Non-pigmented ciliary epithelial cell (primary cell): ENCODE measurements at regions not wholly inside any gene's neighbourhood (a gene's known extent, or its start where the extent isn't known, plus 50 kb on each side); places are given as distances from the start of the nearest gene placed in this dataset.

Experiments
- DNase-seq: peaks from one replicate; pipeline ENCODE4 v3.0.0-alpha.2; 2010; ENCODE audit warnings: low read depth

- no peak for DNase-seq
These were observed 268.7 kb downstream of the ALG10 start for GRCh38 chr12:34291001-34291400.

DNA sequence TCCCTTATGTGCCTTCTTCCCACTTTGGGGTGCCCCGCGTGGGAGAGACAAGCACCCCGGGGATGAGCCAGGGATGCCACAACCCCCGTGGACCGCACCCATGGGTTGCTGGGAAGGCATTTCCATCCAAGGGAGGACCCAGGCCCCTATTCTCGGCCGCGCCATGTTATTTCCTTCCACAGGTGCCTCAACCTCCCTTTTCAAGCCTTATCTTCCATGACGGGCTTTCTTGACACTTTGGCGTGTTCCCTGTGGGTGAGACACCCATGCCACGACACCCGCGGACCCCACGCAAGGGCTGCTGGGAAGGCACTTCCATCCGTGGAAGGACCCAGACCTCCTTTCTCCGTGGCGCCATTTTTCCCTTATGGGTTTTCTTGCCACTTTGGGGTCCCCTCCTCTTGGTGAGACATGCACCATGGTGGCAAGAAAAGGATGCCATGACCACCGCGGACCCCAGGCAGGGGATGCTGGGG is 269.2 kb downstream of the ALG10 start:
- DNase-seq, result no peak

GRCh38 chr12:34292736-34293625 is 270.7 kb downstream of the ALG10 start:
- DNase-seq, result no peak

DNA sequence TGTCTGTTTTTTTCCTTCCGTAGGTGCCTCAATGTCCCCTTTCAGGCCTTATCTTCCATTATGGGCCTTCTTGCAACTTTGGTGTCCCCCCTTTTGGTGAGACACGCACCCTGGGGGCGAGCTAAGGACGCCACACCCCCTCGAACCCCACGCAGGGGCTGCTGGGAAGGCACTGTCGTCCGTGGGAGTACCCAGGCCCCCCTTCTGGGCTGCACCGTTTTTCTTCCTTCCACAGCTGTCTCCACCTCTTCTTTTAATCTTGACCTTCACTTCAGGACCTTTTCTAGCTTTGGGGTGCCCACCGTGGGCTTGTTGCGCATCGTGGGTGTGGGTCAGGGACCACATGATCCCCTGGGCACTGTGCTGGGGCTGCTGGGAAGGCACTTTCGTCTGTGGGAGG is 271.8 kb downstream of the ALG10 start:
- DNase-seq, result no peak

- no peak for DNase-seq
These were observed 272.5 kb downstream of the ALG10 start for GRCh38 chr12:34294671-34295365.

GRCh38 chr12:34295366-34296142 is 273.3 kb downstream of the ALG10 start:
- DNase-seq, result no peak

DNA sequence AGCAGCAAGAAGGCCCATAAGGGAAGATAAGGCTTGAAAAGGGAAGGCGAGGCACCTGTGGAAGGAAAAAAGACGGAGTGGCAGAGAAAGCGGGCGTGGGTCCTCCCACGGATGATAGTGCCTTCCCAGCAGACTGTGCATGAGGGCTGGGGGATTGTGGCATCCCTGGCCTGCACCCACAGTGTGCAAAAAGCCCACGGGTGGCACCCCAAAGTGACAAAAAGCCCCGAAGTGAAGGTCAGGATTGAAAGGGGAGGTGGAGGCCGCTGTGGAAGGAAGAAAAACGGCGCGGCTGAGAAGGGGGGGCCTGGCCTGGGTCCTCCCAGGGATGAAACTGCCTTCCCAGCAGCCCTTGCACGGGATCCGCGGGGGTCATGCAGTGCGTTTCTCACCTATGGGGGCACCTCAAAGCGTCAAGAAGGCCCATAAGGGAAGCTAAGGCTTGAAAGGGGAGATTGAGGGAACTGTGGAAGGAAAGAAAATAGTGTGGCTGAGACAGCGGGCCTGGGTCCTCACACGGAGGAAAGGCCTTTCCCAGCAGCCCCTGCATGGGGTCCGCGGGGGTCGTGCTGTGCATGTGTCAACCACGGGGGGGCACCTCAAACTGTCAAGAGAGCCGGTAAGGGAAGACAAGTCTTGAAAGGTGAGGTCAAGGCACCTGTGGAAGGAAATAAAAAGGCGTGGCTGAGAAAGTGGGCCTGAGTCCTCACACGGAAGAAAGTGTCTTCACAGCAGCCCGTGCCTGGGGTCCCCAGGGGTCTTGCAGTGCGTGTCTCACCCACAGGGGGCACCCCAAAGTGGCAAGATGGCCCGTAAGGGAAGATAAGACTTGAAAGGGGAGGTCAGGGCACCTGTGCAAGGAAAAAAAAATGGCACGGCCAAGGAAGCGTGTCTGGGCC is 274.1 kb downstream of the ALG10 start:
- DNase-seq, result no peak

- no peak for DNase-seq
These were observed 275.0 kb downstream of the ALG10 start for GRCh38 chr12:34297126-34297789.

DNA sequence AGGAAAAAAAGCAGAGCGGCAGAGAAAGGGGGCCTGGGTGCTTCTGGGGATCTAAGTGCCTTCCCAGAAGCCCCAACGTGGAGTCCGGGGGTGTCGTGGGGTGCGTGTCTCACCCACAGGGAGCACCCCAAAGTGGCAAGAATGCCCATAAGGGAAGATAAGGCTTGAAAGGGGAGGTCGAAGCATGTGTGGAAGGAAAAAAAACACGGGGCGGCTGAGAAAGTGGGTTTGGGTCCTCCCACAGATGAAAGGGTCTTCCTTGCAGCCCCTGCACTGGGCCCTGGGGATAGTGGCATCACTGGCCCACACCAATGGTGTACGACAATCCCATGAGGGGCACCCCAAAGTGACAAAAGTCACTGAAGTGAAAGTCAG is 275.5 kb downstream of the ALG10 start:
- no peak for DNase-seq

DNA sequence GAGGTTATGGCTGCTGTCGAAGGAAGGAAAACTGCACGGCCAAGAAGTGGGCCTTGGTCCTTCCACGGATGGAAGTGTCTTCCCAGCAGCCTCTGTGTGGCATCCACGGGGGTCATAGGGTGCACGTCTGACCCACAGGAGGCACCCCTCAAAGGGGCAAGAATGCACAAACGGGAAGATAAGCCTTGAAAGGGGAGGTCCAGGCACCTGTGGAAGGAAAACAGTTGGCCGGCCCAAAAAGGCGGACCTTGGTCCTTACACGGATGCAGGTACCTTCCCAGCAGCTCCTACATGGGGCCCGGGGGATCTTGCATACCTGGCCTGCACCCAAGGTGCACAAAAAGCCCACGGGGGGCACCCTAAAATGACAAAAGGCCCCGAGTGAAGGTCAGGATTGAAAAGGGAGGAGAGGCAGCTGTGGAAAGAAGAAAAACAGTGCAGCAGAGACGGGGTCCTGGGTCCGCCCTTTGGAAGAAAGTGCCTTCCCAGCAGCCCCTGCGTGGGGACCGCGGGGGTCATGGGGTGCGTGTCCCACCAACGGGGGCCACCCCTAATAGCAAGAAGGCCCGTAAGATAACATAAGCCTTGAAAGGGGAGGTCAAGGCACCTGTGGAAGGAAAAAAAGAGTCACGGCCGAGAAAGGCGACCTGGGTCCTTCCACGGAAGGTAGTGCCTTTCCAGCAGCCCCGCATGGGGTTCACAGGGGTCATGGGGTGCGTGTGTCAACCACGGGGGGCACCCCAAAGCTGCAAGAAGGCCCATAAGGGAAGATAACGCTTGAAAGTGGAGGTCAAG is 276.1 kb downstream of the ALG10 start:
- no peak for DNase-seq

GRCh38 chr12:34298971-34299801 is 276.9 kb downstream of the ALG10 start:
- DNase-seq, result no peak

DNA sequence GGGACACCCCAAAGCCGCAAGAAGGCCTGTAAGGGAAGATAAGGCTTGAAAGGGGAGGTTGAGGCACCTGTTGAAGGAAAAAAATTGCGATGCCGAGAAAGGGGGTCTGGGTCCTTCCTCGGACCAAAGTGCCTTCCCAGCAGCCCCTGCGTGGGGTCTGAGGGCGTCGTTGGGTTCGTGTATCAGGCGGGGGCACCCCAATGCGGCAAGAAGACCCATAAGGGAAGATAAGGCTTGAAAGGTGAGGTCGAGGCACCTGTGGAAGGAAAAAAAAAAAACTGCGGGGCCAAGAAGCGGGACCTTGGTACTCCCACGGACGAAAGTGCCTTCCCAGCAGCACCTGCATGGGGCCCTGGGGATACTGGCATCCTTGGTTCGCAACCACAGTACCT is 277.5 kb downstream of the ALG10 start:
- DNase-seq, result no peak

GRCh38 chr12:34300376-34301250 is 278.3 kb downstream of the ALG10 start:
- DNase-seq, result no peak

DNA sequence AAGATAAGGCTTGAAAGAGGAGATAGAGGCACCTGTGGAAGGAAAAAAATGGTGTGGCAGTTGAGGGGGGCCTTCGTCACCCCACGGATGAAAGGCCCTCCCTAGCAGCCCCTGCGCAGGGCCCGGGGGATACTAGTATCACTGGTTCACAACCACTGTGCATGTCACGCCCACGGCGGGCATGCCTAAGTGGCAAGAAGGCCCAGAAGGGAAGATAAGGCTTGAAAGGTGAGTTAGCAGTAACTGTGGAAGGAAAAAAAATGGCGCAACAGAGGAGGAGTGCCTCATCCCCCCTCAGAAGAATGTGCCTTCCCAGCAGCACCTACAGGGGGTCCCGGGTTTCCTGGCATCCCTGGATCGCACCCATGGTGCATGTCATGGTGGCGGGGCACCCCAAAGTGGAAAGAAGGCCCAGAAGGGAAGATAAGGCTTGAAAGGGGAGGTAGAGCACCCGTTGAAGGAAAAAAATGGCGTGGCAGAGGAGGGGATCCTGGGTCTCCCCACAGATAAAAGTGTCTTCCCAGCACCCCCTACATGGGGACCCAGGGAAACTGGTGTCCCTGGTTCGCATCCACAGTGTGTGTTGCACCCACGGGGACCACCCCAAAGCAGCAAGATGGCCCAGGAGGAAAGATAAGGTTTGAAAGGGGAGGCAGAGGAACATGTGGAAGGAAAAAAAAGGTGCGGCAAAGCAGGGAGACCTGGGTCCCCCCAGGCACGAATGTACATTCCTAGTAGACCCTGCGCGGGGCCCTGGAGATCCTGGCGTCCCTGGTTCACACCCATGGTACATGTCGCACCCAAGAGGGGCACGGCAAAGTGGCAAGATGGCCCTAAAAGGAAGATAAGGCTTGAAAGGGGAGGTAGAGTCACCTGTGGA is 279.2 kb downstream of the ALG10 start:
- DNase-seq, result no peak

DNA sequence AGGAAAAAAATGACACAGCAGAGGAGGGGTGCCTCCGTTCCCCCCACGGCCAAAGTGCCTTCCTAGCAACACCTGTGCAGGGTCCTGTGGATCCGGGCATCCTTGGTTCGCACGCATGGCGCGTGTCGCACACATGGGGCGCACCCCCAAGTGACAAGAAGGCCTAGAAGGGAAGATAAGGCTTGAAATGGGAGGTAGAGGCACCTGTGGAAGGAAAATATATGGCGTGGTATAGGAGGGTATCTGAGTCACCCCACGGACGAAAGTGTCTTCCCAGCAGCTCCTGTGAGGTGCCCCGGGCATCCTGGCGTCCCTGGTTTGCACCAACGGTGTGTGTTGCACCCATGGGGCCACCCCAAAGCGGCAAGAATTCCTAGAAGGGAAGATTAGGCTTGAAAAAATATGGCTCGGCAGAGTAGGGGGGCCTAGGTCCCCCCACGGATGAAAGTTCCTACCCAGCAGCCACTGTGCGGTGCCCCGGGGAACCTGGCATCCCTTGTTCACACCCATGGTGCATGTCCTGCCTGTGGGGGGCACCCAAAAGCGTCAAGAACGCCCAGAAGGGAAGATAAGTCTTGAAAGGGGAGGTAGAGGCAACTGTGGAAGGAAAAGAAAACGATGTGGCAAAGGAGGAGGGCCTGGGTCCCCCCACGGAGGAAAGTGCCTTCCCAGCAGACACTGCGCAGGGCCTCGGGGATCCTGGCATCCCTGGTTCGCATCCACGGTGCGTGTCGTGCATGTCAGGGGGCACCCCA is 280.0 kb downstream of the ALG10 start:
- DNase-seq, result no peak

GRCh38 chr12:34303091-34303870 is 281.0 kb downstream of the ALG10 start:
- DNase-seq, result no peak
